HFFc6 (cell line): ENCODE measurements at regions not wholly inside any gene's neighbourhood (a gene's known extent, or its start where the extent isn't known, plus 50 kb on each side); places are given as distances from the start of the nearest gene placed in this dataset.

ENCODE experiments used
- DNase-seq: peaks from one replicate; pipeline ENCODE4 v3.0.0-alpha.2; 2018
- H3K27ac Mint-ChIP-seq: 2 replicates; pipeline ENCODE4 v1.8.0; 2020; ENCODE audit warnings: mild to moderate bottlenecking, mixed read lengths
- H3K27me3 Mint-ChIP-seq: 2 replicates; pipeline ENCODE4 v1.8.0; 2021; ENCODE audit warnings: mild to moderate bottlenecking, moderate library complexity, mixed read lengths; ENCODE audit not compliant: insufficient read depth
- H3K36me3 Mint-ChIP-seq: 2 replicates; pipeline ENCODE4 v1.8.0; 2021; ENCODE audit warnings: low read depth, mixed read lengths
- H3K4me1 Mint-ChIP-seq: 2 replicates; pipeline ENCODE4 v1.8.0; 2020; ENCODE audit warnings: low read depth, mixed read lengths
- H3K4me3 Mint-ChIP-seq: 2 replicates; pipeline ENCODE4 v1.8.0; 2020; ENCODE audit warnings: mild to moderate bottlenecking, moderate library complexity, mixed read lengths
- H3K9me3 Mint-ChIP-seq: 2 replicates; pipeline ENCODE4 v1.8.0; 2020; ENCODE audit warnings: mild to moderate bottlenecking, mixed read lengths
- TF ChIP-seq, protein P1 (sequence below): fragments of 200-600 bp; sonication (generic); IDR thresholded peaks from 2 replicates; pipeline ENCODE4 v1.5.0; 2021; ENCODE audit warnings: antibody characterized with exemption, mild to moderate bottlenecking

DNA sequence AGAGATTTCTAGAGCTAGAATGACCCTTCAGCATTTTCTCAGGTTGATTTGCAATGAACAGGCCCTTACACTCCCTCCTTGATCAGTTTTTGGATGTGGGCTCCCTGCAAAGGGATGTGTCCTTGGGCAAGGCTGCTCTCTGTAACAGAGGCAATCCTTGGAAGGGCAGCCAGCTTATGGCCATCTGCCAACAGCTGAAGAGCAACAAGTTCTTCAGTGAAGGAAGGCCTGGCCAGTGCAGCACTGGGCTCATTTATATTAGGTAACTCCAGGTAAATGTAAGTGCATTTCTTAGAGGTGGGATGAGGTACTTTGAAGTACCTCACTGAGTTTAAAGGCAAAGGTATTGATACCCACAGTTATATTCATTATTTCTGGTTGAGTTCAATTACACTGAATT lies 114.3 kb upstream of the KCNJ16 start:
- peaks cover 7% of the 10 kb centered on the region; the same call in 1 of the 2 replicates for H3K27me3 Mint-ChIP-seq
- H3K4me3 Mint-ChIP-seq: no peak overlapping the region
- TF ChIP-seq, protein P1, sequence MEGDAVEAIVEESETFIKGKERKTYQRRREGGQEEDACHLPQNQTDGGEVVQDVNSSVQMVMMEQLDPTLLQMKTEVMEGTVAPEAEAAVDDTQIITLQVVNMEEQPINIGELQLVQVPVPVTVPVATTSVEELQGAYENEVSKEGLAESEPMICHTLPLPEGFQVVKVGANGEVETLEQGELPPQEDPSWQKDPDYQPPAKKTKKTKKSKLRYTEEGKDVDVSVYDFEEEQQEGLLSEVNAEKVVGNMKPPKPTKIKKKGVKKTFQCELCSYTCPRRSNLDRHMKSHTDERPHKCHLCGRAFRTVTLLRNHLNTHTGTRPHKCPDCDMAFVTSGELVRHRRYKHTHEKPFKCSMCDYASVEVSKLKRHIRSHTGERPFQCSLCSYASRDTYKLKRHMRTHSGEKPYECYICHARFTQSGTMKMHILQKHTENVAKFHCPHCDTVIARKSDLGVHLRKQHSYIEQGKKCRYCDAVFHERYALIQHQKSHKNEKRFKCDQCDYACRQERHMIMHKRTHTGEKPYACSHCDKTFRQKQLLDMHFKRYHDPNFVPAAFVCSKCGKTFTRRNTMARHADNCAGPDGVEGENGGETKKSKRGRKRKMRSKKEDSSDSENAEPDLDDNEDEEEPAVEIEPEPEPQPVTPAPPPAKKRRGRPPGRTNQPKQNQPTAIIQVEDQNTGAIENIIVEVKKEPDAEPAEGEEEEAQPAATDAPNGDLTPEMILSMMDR: no peak
- H3K4me1 Mint-ChIP-seq: no peaks in the 10 kb centered on the region
- H3K36me3 Mint-ChIP-seq: peaks cover 7% of the 10 kb centered on the region; the same call in 1 of the 2 replicates
- H3K9me3 Mint-ChIP-seq: peaks cover 9% of the 10 kb centered on the region
- no peak overlapping the region for H3K27ac Mint-ChIP-seq
- DNase-seq: no peak

DNA sequence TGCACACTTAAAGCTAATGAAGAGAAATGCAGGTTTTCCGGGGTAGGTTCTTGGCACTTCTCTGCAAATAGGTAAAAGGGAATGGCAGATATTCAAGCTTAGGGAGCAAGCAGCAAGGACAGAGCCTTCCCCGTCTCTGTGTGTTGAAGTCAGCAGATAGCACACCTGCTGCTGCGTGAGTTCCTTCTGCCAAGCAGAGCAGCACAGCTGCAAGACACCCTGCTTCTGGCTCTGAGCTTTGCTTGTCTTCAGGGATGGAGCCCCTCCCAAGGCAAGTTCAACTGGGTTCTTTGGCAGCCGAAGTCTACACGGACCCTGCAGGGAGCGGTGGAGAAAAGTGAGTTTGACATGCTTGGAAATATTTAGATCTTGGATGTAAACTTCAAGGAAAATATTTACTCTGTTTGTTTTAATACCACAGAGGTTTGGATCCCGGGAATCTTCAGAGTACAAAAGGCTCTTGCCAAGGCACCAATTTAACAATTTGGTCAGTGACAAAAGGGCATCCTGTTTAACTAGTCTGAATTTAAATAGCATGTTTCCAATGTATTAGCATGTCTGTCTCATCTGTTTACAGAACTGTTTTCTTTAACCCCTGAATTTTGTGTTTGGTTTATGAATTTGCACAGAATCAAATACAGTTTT lies 113.4 kb upstream of the KCNJ16 start:
- Mint-ChIP-seq H3K27ac (no peak overlapping the region), H3K36me3 (peaks cover 7% of the 10 kb centered on the region; the same call in 1 of the 2 replicates), H3K4me3 (no peak overlapping the region), H3K27me3 (peaks cover 7% of the 10 kb centered on the region; the same call in 1 of the 2 replicates), H3K9me3 (peaks cover 12% of the 10 kb centered on the region), H3K4me1 (no peaks in the 10 kb centered on the region)
- no peak for DNase-seq
- TF ChIP-seq, protein P1: no peak

DNA sequence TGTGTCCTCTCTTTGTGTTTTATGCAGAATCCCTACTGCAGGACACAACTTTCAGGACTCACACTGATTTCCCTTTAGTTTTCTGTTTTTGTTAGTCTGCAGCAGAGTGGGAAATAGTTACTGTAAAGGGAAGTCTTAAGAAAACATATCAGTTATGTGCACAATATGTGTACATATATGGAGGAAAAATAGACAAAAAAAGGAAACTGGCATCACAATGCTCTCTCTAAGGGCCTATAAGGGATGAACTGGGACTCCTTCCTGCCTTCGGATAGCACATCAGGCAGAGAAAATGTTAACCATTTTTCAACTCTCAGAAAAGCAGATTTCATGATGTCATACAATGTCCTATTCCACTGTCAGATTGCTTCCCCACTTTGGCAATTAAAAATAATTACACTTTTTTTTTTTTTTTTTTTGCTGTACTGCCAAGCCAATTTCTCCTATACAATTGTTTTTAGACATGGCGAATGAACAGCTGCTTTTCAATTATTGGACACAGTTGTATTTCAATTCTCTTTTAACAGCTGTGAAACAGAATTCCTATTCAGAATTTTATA lies 112.5 kb upstream of the KCNJ16 start:
- Mint-ChIP-seq H3K4me1 (peaks cover 7% of the 10 kb centered on the region), H3K27ac (no peak overlapping the region), H3K4me3 (no peak overlapping the region), H3K27me3 (peaks cover 6% of the 10 kb centered on the region; the same call in 1 of the 2 replicates), H3K9me3 (peaks cover 12% of the 10 kb centered on the region), H3K36me3 (peaks cover 7% of the 10 kb centered on the region; the same call in 1 of the 2 replicates)
- no peak for DNase-seq
- TF ChIP-seq, protein P1: no peak

DNA sequence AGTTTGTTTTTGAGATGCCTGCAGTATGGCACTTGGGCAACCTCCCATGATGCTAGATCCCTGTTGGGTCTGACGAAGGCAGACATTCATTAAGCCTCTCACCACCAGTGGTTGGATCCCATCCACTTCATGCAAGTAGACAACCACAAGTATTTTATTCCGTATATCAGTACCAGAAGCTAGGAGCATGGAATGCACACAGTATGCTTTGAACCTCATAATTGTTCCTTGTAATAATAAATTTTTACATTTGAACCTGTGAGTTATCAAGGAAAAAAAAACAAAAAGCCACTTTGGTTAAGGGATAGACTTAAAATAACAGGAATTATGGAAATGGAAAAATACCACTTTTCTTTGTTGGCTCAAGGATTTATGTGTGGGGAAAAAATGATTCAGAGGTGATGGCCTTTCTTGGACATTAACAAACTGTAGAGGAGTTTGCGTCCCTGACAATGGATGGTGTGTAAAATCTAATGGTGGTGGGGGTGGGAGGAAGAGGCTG lies 107.1 kb upstream of the KCNJ16 start:
- Mint-ChIP-seq H3K9me3 (peaks cover 12% of the 10 kb centered on the region), H3K27me3 (no peaks in the 10 kb centered on the region), H3K36me3 (peaks cover 7% of the 10 kb centered on the region; the same call in 1 of the 2 replicates), H3K4me1 (peaks cover 35% of the 10 kb centered on the region), H3K27ac (peak overlapping the region; percentile 60), H3K4me3 (no peak overlapping the region)
- peak; percentile 92 for DNase-seq
- TF ChIP-seq, protein P1: no peak

DNA sequence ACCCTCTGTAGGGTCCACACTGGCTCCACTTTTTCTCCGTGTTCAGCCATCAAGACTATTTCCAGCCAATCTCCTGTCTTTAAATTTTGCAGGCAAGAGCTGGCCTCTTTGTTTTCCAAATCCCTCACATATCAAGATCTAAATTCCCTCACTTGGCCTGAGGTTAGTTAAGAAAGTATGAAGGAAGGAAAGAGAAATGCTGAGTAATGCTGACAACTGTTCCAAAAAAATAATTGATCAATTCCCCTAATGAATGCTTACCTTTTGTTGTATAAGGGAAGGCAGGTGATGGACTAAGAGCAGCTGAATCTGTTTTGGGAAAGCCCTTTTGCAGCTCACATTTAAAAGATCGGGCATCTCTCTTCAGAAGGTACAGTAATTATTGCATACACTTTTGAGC lies 105.1 kb upstream of the KCNJ16 start:
- TF ChIP-seq, protein P1: no peak
- Mint-ChIP-seq H3K9me3 (peaks cover 19% of the 10 kb centered on the region), H3K4me3 (no peak overlapping the region), H3K36me3 (peaks cover 7% of the 10 kb centered on the region; the same call in 1 of the 2 replicates), H3K27me3 (no peaks in the 10 kb centered on the region), H3K27ac (no peak overlapping the region), H3K4me1 (peaks cover 35% of the 10 kb centered on the region)
- DNase-seq: no peak
